ENCODE measurements at regions not wholly inside any gene's neighbourhood (a gene's known extent, or its start where the extent isn't known, plus 50 kb on each side); places are given as distances from the start of the nearest gene placed in this dataset.
"Not testable (repeated sequence)": the region's sequence is repeated elsewhere in the genome, so short reads cannot be mapped to it uniquely, and the experiment has no call there.

GRCh38 chr5:123720955-123721354 lies 209.0 kb downstream of the CSNK1G3 start:
- Histone ChIP-seq H3K4me3 (ENCODE audit: low read length) (no peak overlapping the region), H3K4me1 (ENCODE audit: insufficient read depth, low read length) (no peaks in the 10 kb centered on the region), H3K9me3 (ENCODE audit: low read depth, low read length) (no peaks in the 10 kb centered on the region), H3K27me3 (ENCODE audit: insufficient read depth, low read length) (no peaks in the 10 kb centered on the region)

DNA sequence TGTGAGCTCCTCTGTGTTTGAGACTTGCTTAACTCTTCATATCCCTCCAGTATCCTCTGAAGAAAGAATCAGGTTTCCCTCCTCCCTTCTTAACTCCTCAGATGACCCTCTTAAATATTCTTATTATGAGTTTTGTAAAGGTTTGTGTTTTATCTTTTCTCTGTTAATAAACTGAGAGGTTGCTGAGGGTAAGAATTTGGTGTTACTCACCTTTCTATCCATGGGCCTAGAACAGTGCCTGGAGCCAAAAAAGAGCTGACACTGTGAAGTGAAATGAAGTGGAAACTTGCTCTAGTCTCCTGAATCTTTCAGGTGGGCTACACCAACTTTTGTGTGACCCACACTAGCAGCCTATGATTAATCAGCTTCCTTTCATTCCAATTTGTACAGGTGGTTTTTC lies 208.4 kb downstream of the CSNK1G3 start:
- H3K9me3 ChIP-seq (ENCODE audit: low read depth, low read length): no peaks in the 10 kb centered on the region

GRCh38 chr5:123719004-123719403 lies 207.0 kb downstream of the CSNK1G3 start:
- no peaks in the 10 kb centered on the region for H3K9me3 ChIP-seq (ENCODE audit: low read depth, low read length)
- H3K4me1 ChIP-seq (ENCODE audit: insufficient read depth, low read length): no peaks in the 10 kb centered on the region
- H3K27me3 ChIP-seq (ENCODE audit: insufficient read depth, low read length): no peaks in the 10 kb centered on the region
- H3K4me3 ChIP-seq (ENCODE audit: low read length): no peak overlapping the region

More for the DNA sequence above, 208.4 kb downstream of the CSNK1G3 start:
- Histone ChIP-seq H3K4me3 (ENCODE audit: low read length) (no peak overlapping the region), H3K4me1 (ENCODE audit: insufficient read depth, low read length) (no peaks in the 10 kb centered on the region), H3K27me3 (ENCODE audit: insufficient read depth, low read length) (no peaks in the 10 kb centered on the region)

- H3K27me3 ChIP-seq (ENCODE audit: insufficient read depth, low read length): no peaks in the 10 kb centered on the region
- H3K9me3 ChIP-seq (ENCODE audit: low read depth, low read length): peaks cover 5% of the 10 kb centered on the region
- H3K4me1 ChIP-seq (ENCODE audit: insufficient read depth, low read length): no peaks in the 10 kb centered on the region
- H3K4me3 ChIP-seq (ENCODE audit: low read length): no peak overlapping the region
These were observed 206.3 kb downstream of the CSNK1G3 start for GRCh38 chr5:123718238-123718637.

- H3K4me1 ChIP-seq (ENCODE audit: insufficient read depth, low read length): no peaks in the 10 kb centered on the region
- H3K4me3 ChIP-seq (ENCODE audit: low read length): no peak overlapping the region
- peaks cover 14% of the 10 kb centered on the region for H3K9me3 ChIP-seq (ENCODE audit: low read depth, low read length)
- H3K27me3 ChIP-seq (ENCODE audit: insufficient read depth, low read length): no peaks in the 10 kb centered on the region
These were observed 205.2 kb downstream of the CSNK1G3 start for GRCh38 chr5:123717139-123717538.

DNA sequence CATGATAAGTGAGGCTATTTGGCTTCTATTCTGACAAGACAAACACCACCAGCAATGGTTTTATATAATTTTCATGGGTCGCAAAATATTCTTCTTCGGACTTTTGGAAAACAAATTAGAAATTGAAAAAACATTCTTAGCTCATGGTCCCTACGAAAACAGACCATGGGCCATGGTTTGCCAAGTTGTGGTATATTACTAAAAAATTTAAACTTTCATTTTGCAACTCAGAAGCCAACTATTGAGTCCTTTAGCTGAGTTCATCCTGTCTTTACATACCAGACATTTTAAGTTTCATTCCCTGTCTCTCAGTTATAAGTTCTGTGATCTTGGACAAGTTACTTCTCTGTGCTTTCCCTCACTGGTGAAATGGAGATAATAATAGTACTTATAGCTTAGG lies 198.1 kb downstream of the CSNK1G3 start:
- peaks cover 22% of the 10 kb centered on the region for H3K9me3 ChIP-seq (ENCODE audit: low read depth, low read length)
- H3K27me3 ChIP-seq (ENCODE audit: insufficient read depth, low read length): no peaks in the 10 kb centered on the region
- no peaks in the 10 kb centered on the region for H3K4me1 ChIP-seq (ENCODE audit: insufficient read depth, low read length)
- no peak overlapping the region for H3K4me3 ChIP-seq (ENCODE audit: low read length)

DNA sequence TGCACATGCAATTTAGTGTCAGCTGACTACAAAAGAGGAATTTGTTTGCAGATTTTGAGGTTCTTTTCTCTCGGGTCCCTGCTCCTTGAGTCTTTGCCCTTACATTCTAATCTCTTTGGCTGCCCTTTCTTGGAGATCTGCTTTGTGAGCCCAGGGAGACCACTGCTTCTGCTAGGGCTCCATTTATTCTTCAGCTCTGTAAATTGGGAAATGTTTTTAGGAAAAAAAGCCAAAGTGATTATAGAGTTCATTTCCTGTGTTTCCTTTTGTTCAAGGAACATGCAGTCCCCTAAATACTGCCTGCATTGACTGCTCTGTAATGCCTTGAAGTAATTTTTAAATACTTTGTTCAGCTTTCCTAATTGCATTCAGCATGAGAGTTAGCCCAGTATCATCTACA lies 197.4 kb downstream of the CSNK1G3 start:
- Histone ChIP-seq H3K4me3 (ENCODE audit: low read length) (no peak overlapping the region), H3K9me3 (ENCODE audit: low read depth, low read length) (peaks cover 22% of the 10 kb centered on the region), H3K27me3 (ENCODE audit: insufficient read depth, low read length) (no peaks in the 10 kb centered on the region), H3K4me1 (ENCODE audit: insufficient read depth, low read length) (no peaks in the 10 kb centered on the region)

DNA sequence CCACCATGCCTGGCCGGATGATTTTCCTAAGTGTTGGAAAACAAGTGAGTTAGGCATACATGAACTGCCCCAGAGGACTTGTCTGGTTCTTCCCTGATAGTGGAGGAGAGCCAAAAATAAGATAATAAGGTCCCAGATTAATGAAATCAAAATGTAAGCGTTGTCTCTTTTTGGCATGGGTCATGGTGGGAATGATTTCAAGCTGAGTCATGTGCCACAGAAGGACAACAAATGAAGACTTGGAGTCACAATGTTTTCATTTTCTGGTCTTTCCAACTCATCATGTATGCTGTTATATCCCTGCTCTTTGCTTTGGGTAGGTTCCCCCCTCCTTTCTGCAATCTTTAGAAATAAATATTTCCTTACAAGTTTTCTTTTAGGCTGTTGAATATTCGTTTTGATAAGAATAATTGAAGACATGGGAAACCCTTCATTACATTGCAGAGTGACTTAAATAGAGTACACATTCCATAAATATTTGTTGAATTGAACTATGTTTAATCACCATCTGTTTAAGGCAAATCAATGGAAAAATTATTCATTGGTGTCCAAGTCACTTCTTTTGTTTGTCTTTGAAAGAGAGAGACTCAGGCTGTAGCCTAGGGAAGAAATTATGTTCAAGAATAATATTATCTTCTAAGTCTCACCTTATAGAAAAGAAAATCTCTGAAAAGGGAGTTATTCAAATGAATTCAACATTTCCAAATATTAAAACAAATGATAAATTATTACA lies 196.3 kb downstream of the CSNK1G3 start:
- Histone ChIP-seq H3K4me3 (ENCODE audit: low read length) (no peak overlapping the region), H3K9me3 (ENCODE audit: low read depth, low read length) (peaks cover 18% of the 10 kb centered on the region), H3K27me3 (ENCODE audit: insufficient read depth, low read length) (no peaks in the 10 kb centered on the region), H3K4me1 (ENCODE audit: insufficient read depth, low read length) (no peaks in the 10 kb centered on the region)

GRCh38 chr5:123706531-123706930 lies 194.6 kb downstream of the CSNK1G3 start:
- no peak overlapping the region for H3K4me3 ChIP-seq (ENCODE audit: low read length)
- peaks cover 8% of the 10 kb centered on the region for H3K9me3 ChIP-seq (ENCODE audit: low read depth, low read length)
- H3K27me3 ChIP-seq (ENCODE audit: insufficient read depth, low read length): no peaks in the 10 kb centered on the region
- H3K4me1 ChIP-seq (ENCODE audit: insufficient read depth, low read length): no peaks in the 10 kb centered on the region

DNA sequence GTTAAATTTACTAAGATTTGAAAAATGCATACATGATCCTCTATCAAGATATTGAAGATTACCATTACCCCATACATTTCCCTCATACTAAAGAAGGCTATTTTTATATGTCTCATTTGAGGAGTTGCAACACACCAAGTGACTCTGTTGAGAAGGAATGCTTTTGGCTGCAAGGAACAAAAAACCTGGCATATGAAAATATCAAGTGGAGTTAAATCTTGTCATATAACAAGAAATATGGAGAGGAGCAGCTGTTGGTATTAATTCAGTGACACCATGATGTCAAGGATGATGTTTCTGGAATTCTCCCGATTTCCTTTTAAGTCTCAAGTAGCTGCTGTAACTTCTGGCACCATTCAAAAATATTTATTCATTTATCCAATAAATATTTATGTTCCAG lies 193.8 kb downstream of the CSNK1G3 start:
- Histone ChIP-seq H3K4me1 (ENCODE audit: insufficient read depth, low read length) (no peaks in the 10 kb centered on the region), H3K9me3 (ENCODE audit: low read depth, low read length) (peaks cover 2% of the 10 kb centered on the region), H3K4me3 (ENCODE audit: low read length) (no peak overlapping the region), H3K27me3 (ENCODE audit: insufficient read depth, low read length) (no peaks in the 10 kb centered on the region)

DNA sequence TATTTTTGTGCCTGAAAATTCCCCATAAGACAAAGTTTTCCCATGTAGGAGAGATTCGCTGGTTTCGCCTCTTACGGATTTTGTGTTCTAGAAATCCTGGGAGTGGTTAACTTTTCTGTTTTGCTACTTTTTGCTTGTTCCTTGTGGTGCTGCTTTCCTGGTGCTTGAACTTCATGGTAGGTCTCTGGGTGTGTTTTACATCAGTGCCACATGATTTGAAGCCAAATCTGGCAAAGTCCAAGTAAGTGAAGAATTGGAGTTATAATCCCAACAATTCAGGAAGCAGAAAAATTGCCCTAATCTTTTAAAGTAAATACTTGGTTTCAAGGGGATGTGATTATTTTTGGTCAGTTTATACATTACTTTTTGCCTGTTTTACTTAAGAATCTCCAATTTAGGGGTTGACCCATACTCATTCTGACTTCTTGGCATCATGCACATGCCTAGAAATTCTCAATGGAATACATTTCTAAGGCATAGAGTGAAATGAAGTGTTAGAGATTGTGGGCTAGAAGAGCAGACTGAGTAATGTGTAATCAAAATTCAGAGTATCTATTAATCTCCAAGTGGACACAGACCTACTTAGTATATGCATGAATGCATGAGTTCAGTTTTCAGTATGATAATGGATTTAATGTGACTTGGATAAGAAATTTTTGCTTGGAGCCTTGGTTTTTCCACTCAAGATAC lies 189.7 kb downstream of the CSNK1G3 start:
- H3K4me3 ChIP-seq (ENCODE audit: low read length): no peak overlapping the region
- no peaks in the 10 kb centered on the region for H3K4me1 ChIP-seq (ENCODE audit: insufficient read depth, low read length)
- H3K9me3 ChIP-seq (ENCODE audit: low read depth, low read length): no peaks in the 10 kb centered on the region
- no peaks in the 10 kb centered on the region for H3K27me3 ChIP-seq (ENCODE audit: insufficient read depth, low read length)

DNA sequence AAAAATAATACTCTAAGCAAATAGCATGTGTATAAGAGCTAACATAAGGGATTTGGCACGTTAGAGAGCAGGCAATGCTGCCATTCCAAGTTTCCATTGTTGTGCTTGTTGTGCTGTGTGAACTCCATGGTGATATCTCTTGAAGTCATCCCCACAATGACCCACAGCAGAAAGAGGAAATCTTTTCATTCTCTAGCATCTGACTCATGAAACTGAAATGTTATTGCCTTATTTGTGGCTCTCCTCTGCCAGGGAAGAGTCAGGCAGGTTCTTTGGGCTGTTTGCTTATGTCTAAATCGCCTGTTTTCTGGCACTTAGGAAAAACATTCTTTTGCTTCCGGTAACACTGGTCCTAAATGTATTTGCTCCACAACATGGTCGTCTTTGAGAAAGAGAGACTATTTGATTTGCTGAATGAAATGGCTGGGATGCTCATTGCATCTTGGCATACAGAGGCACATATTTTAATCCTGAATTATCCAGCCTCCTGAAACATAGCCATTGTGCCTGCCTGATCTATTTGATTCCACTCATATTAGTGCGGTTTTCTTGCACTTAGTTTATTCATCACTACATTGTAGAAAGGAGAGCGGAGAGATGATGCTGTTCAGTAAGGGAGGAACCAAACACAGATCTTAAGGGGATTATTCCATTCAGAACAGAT lies 188.8 kb downstream of the CSNK1G3 start:
- H3K4me1 ChIP-seq (ENCODE audit: insufficient read depth, low read length): no peaks in the 10 kb centered on the region
- no peaks in the 10 kb centered on the region for H3K27me3 ChIP-seq (ENCODE audit: insufficient read depth, low read length)
- no peak overlapping the region for H3K4me3 ChIP-seq (ENCODE audit: low read length)
- H3K9me3 ChIP-seq (ENCODE audit: low read depth, low read length): no peaks in the 10 kb centered on the region

GRCh38 chr5:123699571-123699970 lies 187.6 kb downstream of the CSNK1G3 start:
- H3K4me3 ChIP-seq (ENCODE audit: low read length): no peak overlapping the region
- H3K9me3 ChIP-seq (ENCODE audit: low read depth, low read length): no peaks in the 10 kb centered on the region
- no peaks in the 10 kb centered on the region for H3K27me3 ChIP-seq (ENCODE audit: insufficient read depth, low read length)
- no peaks in the 10 kb centered on the region for H3K4me1 ChIP-seq (ENCODE audit: insufficient read depth, low read length)

GRCh38 chr5:123698937-123699336 lies 187.0 kb downstream of the CSNK1G3 start:
- not testable (repeated sequence) for H3K4me1 ChIP-seq (ENCODE audit: insufficient read depth, low read length); H3K9me3 ChIP-seq (ENCODE audit: low read depth, low read length); H3K4me3 ChIP-seq (ENCODE audit: low read length); H3K27me3 ChIP-seq (ENCODE audit: insufficient read depth, low read length)

GRCh38 chr5:123696921-123697341 lies 185.0 kb downstream of the CSNK1G3 start:
- Histone ChIP-seq H3K9me3 (ENCODE audit: low read depth, low read length) (no peaks in the 10 kb centered on the region), H3K27me3 (ENCODE audit: insufficient read depth, low read length) (no peaks in the 10 kb centered on the region), H3K4me3 (ENCODE audit: low read length) (no peak overlapping the region), H3K4me1 (ENCODE audit: insufficient read depth, low read length) (no peaks in the 10 kb centered on the region)

Measured in mononuclear cell (primary cell).